Activated gamma-delta T cell treated with Interleukin-2 at 50 U/mL for 16 hours (primary cell): ENCODE measurements at regions not wholly inside any gene's neighbourhood (a gene's known extent, or its start where the extent isn't known, plus 50 kb on each side); places are given as distances from the start of the nearest gene placed in this dataset.
A peak's percentile ranks its signal among the peaks of the same experiment; 100 is the strongest.
"Not testable (repeated sequence)": the region's sequence is repeated elsewhere in the genome, so short reads cannot be mapped to it uniquely, and the experiment has no call there.

Experiments used
- DNase-seq: peaks from one replicate; pipeline ENCODE4 v3.0.0-alpha.2; 2020

DNA sequence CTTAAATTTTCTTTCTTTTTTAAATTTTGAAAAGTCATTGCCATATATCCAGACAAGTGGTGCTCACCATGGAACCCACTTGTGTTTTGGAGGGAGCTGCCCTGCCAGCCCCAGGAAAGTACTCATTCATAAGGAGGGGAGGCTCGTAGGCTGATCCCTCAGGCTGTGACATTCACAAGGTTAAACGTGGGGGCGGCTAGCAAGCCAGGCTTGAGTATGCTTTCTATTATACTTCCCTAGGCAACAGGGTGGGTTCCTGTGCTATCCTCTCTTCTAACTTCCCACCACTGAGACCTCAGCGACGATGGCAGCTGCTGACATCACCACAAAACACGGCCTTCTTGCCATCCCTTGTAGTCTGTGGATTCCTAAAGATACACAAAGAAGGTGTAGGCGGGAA lies 160.5 kb upstream of the C2CD4B start:
- no peak for DNase-seq

- DNase-seq: no peak
Observed at GRCh38 chr15:62326460-62327011, 161.5 kb upstream of the C2CD4B start.

GRCh38 chr15:62327406-62327805 lies 162.3 kb upstream of the C2CD4B start:
- DNase-seq: no peak

DNA sequence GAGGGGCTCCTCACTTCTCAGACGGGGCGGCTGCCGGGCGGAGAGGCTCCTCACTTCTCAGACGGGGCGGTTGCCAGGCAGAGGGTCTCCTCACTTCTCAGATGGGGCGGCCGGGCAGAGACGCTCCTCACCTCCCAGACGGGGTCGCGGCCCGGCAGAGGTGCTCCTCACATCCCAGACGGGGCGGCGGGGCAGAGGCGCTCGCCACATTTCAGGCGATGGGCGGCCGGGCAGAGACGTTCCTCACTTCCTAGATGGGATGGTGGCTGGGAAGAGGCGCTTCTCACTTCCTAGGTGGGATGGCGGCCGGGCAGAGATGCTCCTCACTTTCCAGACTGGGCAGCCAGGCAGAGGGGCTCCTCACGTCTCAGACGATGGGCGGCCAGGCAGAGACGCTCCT lies 167.4 kb upstream of the C2CD4B start:
- not testable (repeated sequence) for DNase-seq

DNA sequence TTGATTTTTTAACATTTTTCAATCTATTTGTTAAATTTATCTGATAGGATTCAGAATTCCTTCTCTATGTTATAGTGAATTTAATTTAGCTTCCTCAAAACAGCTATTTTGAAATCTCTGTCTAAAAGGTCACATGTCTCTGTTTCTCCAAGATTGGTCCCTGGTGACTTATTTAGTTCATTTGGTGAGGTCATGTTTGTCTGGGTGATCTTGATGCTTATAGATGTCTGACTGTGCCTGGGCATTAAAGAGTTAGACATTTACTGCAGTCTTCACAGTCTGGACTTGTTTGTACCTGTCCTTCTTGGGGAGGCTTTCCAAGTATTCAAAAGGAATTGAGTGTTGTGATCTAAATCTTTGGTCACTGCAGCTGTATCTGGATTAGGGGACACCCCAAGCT lies 169.5 kb upstream of the C2CD4B start:
- DNase-seq: no peak

- DNase-seq: no peak
Observed at GRCh38 chr15:62337934-62338333, 172.8 kb upstream of the C2CD4B start.

DNA sequence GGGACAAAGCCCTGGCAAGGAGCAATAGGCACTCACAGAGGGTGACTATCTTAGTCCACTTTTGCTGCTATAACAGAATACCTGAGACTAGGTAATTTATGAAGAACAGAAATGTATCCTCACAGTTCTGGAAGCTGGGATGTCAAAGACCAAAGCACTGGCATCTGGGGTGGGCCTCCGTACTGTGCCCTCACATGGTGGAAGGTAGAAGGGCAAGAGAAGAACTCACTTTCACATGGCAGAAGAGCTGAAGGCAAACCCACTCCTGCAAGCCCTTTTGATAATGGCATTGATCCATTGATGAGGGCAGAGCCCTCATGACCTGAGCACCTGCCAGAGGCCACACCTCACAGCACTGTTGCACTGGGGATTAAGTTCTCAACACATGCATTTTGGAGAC lies 173.4 kb upstream of the C2CD4B start:
- no peak for DNase-seq

DNA sequence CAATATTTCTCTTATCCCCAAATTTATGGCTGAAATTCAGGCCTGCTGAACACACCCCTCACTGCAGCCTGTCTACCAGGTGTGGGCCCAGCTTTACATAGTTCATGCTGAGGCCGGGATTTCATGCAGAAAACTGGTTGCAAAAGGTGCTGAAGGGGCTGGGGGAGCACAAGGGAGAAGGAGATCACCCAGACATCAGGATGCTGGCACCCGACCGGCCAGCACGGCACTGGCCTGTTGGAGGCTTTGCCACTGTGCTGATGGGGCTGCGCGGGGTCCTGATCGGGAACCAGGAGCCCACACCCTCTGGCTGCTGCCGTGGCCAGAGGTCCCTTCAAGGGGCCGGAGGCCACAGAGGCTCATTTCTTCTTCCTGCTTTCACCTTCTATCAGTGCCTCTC lies 177.9 kb upstream of the C2CD4B start:
- DNase-seq: no peak

DNA sequence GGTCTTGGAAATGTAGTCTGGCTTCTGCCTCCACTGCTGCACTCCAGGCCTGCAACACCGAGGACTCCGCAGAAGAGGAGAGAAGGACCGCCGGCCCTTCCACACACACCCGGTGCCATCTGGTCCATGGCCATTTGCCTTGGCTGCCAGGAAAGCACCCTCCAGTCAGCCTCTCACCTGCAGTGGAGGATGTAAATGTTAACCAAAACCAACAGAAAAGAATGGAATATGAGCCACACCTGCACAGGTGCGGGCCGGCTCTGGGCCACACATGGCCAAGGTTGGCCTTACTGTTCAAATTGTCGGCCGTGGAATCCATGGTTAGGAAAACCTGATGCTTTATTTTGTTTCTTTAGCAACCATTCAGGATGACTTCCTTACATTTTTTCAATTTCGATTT lies 178.3 kb upstream of the C2CD4B start:
- no peak for DNase-seq

- DNase-seq: peak; percentile 26
Observed at GRCh38 chr15:62344806-62345539, 179.9 kb upstream of the C2CD4B start.

DNA sequence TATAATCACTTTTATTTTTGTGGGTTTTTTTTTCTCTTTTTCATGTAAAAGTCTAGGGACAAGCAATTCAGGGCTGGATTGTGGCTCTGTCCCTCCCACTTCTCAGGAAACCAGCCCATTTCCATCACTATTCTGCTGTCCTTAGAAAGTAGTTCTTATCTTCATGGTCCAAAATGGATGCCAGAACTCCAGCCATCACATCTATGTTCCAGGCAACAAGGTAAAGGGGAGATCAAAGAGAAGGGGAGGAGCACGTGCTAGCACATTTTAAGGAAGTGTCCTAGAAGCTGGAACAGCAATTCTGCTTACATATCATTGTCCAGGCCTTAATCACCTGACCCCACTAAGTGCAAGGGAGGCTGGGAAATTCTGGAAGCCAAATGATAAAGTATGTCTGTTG lies 181.1 kb upstream of the C2CD4B start:
- no peak for DNase-seq

DNA sequence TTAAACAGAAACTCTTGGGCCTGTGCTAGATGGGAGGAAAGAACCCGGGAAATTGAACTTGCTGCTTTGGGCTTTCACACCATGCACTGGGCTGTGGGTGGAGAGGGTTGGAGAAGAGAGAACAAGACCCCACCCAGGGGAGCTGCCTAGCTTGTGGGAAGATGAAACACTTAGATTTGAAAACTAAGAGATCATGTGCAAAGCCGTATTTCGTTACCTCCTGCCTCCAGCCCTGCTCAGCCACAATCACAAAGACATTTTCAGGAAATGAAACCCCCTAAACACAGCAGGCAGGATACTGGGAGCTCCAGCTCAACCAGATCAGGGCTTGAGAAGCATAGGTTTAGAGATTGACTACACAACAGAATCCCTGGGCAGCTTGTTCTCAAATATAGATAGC lies 183.0 kb upstream of the C2CD4B start:
- DNase-seq: no peak

DNA sequence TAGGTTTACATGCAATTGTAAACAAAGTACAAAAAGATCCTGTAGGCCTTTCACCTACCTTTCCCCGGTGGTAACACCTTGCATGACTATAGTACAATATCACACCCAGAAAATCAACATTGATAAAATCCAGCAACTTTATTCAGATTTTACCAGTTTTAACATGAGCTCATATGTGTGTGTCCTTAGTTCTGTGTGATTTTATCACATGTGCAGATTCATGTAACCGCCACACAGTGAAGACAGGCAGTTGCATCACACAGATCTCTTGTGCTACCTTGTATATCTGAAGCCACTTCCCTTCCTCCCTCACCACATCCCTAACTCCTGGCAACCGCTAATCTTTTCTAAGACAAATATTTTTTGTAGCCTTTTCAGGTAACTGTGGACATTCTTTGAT lies 183.5 kb upstream of the C2CD4B start:
- no peak for DNase-seq

DNA sequence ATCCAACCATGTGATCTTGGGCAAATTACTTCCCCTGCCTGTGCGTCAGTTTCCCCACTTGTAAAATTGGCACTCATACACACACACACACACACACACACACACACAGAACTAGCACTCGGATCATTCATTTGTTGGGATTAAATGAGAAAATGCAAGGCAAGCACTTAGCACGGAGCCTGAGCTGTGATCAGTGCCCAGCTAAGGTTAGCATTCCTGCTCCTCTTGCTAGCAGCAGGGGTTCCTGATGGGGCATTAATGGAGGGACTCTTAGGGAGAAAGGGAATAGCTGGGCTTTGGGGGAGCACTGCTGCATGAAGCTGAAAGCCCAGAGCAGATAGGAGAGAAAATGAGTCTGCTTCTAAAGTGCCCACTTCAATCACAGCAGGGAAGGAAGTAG lies 187.7 kb upstream of the C2CD4B start:
- DNase-seq: no peak

DNA sequence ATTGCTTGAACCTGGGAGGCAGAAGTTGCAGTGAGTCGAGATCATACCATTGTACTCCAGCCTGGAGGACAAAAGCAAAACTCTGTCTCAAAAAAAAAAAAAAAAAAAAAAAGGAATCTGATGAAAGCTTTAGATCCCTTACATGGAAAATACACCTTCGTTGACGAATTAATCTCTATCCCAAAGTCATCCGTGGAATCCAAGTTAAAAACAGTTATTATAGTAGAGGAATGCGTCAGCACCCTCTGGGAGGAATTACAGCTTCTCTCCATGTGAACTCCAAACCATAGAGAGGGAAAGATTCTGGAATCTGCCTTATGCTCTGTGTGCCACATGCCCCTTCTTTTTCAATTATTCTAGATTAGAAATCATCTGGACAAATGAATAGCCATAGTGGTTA lies 192.3 kb upstream of the C2CD4B start:
- no peak for DNase-seq

GRCh38 chr15:62359416-62359815 lies 194.3 kb upstream of the C2CD4B start:
- no peak for DNase-seq

GRCh38 chr15:62360332-62361097 lies 195.4 kb upstream of the C2CD4B start:
- DNase-seq: no peak

GRCh38 chr15:62362144-62362543 lies 197.1 kb upstream of the C2CD4B start:
- no peak for DNase-seq

DNA sequence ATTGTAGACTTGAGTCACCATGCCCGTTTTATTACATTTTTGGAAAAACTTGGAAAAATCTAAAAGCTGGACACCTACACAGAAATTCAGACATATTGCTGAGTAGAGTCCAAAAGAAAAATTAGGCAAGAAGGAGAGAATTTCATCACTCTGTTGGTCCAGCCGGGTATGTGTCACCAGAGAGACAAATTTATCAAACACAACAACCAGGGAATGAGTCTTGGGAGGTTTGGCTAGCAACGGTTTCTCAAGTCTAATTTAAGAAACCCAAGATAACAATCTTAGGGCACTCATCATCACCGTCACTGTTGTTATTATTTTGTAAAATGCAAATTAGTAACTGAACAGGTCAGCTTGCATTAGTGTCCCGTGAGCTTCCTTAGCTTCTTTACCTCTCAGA lies 197.5 kb upstream of the C2CD4B start:
- no peak for DNase-seq

DNA sequence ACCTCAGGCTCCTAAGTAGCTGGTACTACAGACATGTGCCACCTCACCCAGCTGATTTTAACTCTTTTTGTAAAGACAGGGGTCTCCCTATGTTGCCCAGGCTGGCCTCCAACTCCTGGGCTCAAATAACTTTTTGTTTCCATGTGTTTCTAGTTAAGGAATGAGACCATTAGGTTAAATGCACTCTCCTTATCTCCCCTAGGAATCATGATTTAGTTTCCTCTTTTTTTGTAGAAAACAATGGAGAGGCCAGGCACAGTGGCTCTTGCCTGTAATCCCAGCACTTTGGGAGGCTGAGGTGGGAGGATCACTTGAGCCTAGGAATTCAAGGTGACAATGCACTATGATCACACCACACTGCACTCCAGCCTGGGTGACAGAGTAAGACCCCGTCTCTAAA lies 198.8 kb upstream of the C2CD4B start:
- no peak for DNase-seq

DNA sequence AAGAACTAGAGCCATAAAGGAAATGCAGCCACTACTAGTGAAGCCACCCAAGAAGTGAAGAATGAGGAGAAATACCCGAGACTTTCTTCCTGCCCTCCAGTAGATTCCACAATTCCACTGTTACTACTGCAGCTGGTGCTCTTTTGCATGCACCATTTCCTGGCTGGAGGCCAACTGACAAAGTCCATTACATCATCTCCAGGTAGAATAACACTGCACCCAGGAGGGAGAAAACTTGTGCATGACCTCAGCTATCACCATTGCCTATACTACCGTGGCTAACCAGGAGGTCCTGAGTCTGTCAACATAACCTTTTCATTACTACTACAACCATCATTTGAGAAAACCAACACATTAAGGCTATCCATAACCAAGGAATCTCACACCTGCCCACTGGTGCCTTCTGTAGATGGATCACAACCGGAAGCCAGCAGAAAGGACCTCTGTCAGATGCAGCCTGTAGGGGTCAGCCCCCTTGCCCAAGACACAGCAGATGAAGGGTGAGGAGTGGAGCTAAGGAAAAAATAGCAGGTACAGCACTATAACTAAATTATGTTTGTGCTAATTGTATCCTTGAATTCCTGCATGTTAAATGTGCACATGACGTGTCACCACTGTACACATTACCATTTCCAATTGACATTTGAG lies 200.8 kb upstream of the C2CD4B start:
- no peak for DNase-seq

GRCh38 chr15:62369454-62369853 lies 204.4 kb upstream of the C2CD4B start:
- DNase-seq: no peak

- DNase-seq: not testable (repeated sequence)
Observed at GRCh38 chr15:62371683-62372082, 206.6 kb upstream of the C2CD4B start.
